K562 (cell line): ENCODE measurements at regions not wholly inside any gene's neighbourhood (a gene's known extent, or its start where the extent isn't known, plus 50 kb on each side); places are given as distances from the start of the nearest gene placed in this dataset.

Source experiments
- ATAC-seq: fragments of 200-7000 bp; cut with Tn5 transposase; 3 replicates; pipeline ENCODE4 v1.9.1; 2020; ENCODE audit warnings: moderate library complexity
- BruUV-seq: library from RNA; stranded (reverse); fragments of 400-500 nt; replicated peaks from 2 replicates; lab custom pipeline; 2021; lab: Mats Ljungman, UMichigan
- CTCF ChIA-PET: fragments of 300-600 bp; formaldehyde crosslinking; extraction: SDS; loops from one replicate; lab custom pipeline; 2021; ENCODE audit warnings: low intra/inter-chr PET ratio; lab: Yijun Ruan, JAX
- POLR2A ChIA-PET: fragments of 300-600, 350-650 bp; sonication (Branson Sonifier 250); formaldehyde crosslinking; extraction: SDS; loops from one replicate; lab custom pipeline; 2021; ENCODE audit warnings: antibody characterized with exemption, inconsistent platforms; lab: Yijun Ruan, JAX
- DNase-seq, 4 experiments: peaks; one replicate each; pipeline versions ENCODE4 v3.0.0 to v3.0.0-alpha.2; 2011 to 2018; ENCODE audit warnings: low spot score in 3 of 4, mixed read lengths in 3 of 4; ENCODE audit errors: extremely low read depth in 1 of 4
- FAIRE-seq: peaks from 2 replicates; lab custom pipeline; 2011; peaks lifted over from hg19 to GRCh38; lab: Jason Lieb, UNC
- H2AFZ ChIP-seq: 2 replicates; pipeline ENCODE4 v1.6.0; 2011; ENCODE audit warnings: low read depth, low read length, control low read depth, inconsistent platforms
- H3K27ac ChIP-seq: fragments of 200-600 bp; 3 replicates; pipeline ENCODE4 v1.8.0; 2011; ENCODE audit warnings: low read depth, mild to moderate bottlenecking, control low read depth, inconsistent platforms, low read length, moderate library complexity, mixed read lengths; ENCODE audit errors: extremely low read depth
- H3K27me3 ChIP-seq, 2 experiments: fragments of 300-600 bp in 1 of 2; 2 replicates in 1 of 2; 3 replicates in 1 of 2; pipeline versions ENCODE4 v1.6.0 to v1.8.0; 2011; ENCODE audit warnings: inconsistent platforms in 2 of 2, low read length in 2 of 2, mild to moderate bottlenecking in 1 of 2, mixed read lengths in 1 of 2, moderate library complexity in 1 of 2; ENCODE audit not compliant: control insufficient read depth in 2 of 2, insufficient read depth in 2 of 2
- H3K36me3 ChIP-seq: fragments of 300-600 bp; 3 replicates; pipeline ENCODE4 v1.8.0; 2011; ENCODE audit warnings: mild to moderate bottlenecking, low read length, inconsistent platforms; ENCODE audit not compliant: control insufficient read depth, insufficient read depth
- H3K4me1 ChIP-seq, 2 experiments: fragments of 200-600 bp in 1 of 2; replicated peaks in 1 of 2; 2 replicates in 1 of 2; 3 replicates in 1 of 2; pipeline versions ENCODE4 v1.5.1 to v1.8.0; 2011; ENCODE audit warnings: inconsistent platforms in 2 of 2, low read length in 2 of 2, mild to moderate bottlenecking in 1 of 2, mixed read lengths in 1 of 2, moderate library complexity in 1 of 2; ENCODE audit not compliant: control insufficient read depth in 2 of 2, insufficient read depth in 2 of 2
- H3K4me2 ChIP-seq: 2 replicates; pipeline ENCODE4 v1.6.1; 2011; ENCODE audit warnings: low read length, control low read depth, inconsistent platforms, mixed read lengths; ENCODE audit not compliant: insufficient read depth
- H3K4me3 ChIP-seq: fragments of 200-600 bp; sonication (generic), shearing (Covaris generic); 2 replicates; pipeline ENCODE4 v1.5.1; 2016; ENCODE audit warnings: control low read depth, inconsistent platforms
- H3K79me2 ChIP-seq: fragments of 200-600 bp; 3 replicates; pipeline ENCODE4 v1.8.0; 2011; ENCODE audit warnings: low read length, inconsistent platforms; ENCODE audit not compliant: control insufficient read depth, insufficient read depth
- H3K9ac ChIP-seq, 2 experiments: 2 replicates each; pipeline versions ENCODE4 v1.6.0 to v1.6.1; 2011; ENCODE audit warnings: low read depth in 2 of 2, low read length in 2 of 2, control low read depth in 1 of 2, inconsistent platforms in 1 of 2, mild to moderate bottlenecking in 1 of 2, mixed read lengths in 1 of 2; ENCODE audit not compliant: insufficient read depth in 1 of 2
- H3K9me1 ChIP-seq: one replicate; pipeline ENCODE4 v1.6.0; 2011; ENCODE audit warnings: inconsistent platforms, mild to moderate bottlenecking, low read length, moderate library complexity; ENCODE audit not compliant: control insufficient read depth, insufficient read depth
- H3K9me3 ChIP-seq: replicated peaks from 2 replicates; pipeline ENCODE4 v1.5.1; 2011; ENCODE audit warnings: low read depth, low read length, inconsistent platforms; ENCODE audit not compliant: control insufficient read depth, insufficient read depth
- H4K20me1 ChIP-seq: replicated peaks from 2 replicates; pipeline ENCODE4 v1.6.1; 2011; ENCODE audit warnings: low read length, inconsistent platforms, mixed read lengths; ENCODE audit not compliant: control insufficient read depth, insufficient read depth
- ARID2 ChIP-seq: fragments of 450-650 bp; IDR thresholded peaks from 2 replicates; pipeline ENCODE4 v1.6.1; 2017; ENCODE audit warnings: antibody characterized with exemption, mild to moderate bottlenecking
- ATF7 ChIP-seq: fragments of 450-650 bp; IDR thresholded peaks from 2 replicates; pipeline ENCODE4 v1.7.1; 2014; ENCODE audit warnings: mild to moderate bottlenecking, moderate library complexity
- HMGXB4 ChIP-seq: sonication (generic); formaldehyde crosslinking; IDR thresholded peaks from 2 replicates; pipeline ENCODE4 v1.8.1; 2023; ENCODE audit warnings: mild to moderate bottlenecking, missing genetic modification reagents
- NCOA1 ChIP-seq: fragments of 450-650 bp; IDR thresholded peaks from 2 replicates; pipeline ENCODE4 v1.6.1; 2016; ENCODE audit warnings: low read depth
- NCOA2 ChIP-seq, 2 experiments: fragments of 450-650 bp; IDR thresholded peaks; 2 replicates each; pipeline ENCODE4 v1.6.1; 2018; ENCODE audit warnings: mild to moderate bottlenecking in 2 of 2, moderate library complexity in 1 of 2; ENCODE audit not compliant: partially characterized antibody in 2 of 2
- NONO ChIP-seq, 2 experiments: fragments of 200-400 bp in 1 of 2; fragments of 450-650 bp in 1 of 2; formaldehyde crosslinking in 1 of 2; IDR thresholded peaks; 2 replicates each; pipeline ENCODE4 v1.6.1; 2017; ENCODE audit warnings: low read depth in 2 of 2, mild to moderate bottlenecking in 2 of 2, moderate library complexity in 2 of 2, low read length in 1 of 2
- TRIM24 ChIP-seq, 2 experiments: fragments of 450-650 bp; IDR thresholded peaks; 2 replicates each; pipeline ENCODE4 v1.6.1; 2016
- ZC3H11A ChIP-seq: IDR thresholded peaks from 2 replicates; pipeline ENCODE4 v1.6.1; 2012; ENCODE audit warnings: low read depth, low read length, improper control_type of control experiment
- ZNF324 ChIP-seq: fragments of 250-450 bp; sonication (Bioruptor Pico); IDR thresholded peaks from 2 replicates; pipeline ENCODE4 v1.4.0; 2020; ENCODE audit warnings: mild to moderate bottlenecking
- WGBS: fragments of 100-300 bp; shearing (Covaris generic); methylation state at CpG from one replicate; pipeline ENCODE4 v1.1.6; 2016; ENCODE audit warnings: low coverage, mixed read lengths; ENCODE audit not compliant: insufficient coverage; ENCODE audit errors: missing lambda C conversion rate; 5-methylcytosine and 5-hydroxymethylcytosine counted together
- in situ Hi-C: fragments of 300-500 bp; cut with MboI; formaldehyde crosslinking; loops from 4 replicates; pipeline ENCODE4 v1.15.0; 2018; ENCODE audit warnings: inconsistent platforms, mixed read lengths
- intact Hi-C: fragments of 100-400 bp; cut with micrococcal nuclease; formaldehyde crosslinking; loops from 2 replicates; pipeline ENCODE4 v1.14.2; 2022
- TF ChIP-seq, protein P1 (sequence below): fragments of 450-650 bp; IDR thresholded peaks from 2 replicates; pipeline ENCODE4 v1.6.1; 2017; ENCODE audit warnings: antibody characterized with exemption, mild to moderate bottlenecking
- TF ChIP-seq, protein P2 (sequence below): fragments of 250-450 bp; sonication (Bioruptor Pico); IDR thresholded peaks from 2 replicates; pipeline ENCODE4 v1.4.0; 2020
- TF ChIP-seq, protein P3 (sequence below), 2 experiments: fragments of 450-650 bp in 1 of 2; sonication (generic) in 1 of 2; formaldehyde crosslinking; conservative IDR thresholded peaks; 2 replicates each; pipeline versions ENCODE4 v1.4.0 to v1.8.1; 2020 to 2022; ENCODE audit warnings: mild to moderate bottlenecking in 1 of 2, missing genetic modification reagents in 1 of 2
- TF ChIP-seq, protein P4 (sequence below): sonication (generic); formaldehyde crosslinking; IDR thresholded peaks from 2 replicates; pipeline ENCODE4 v1.8.1; 2022; ENCODE audit warnings: missing genetic modification reagents

DNA sequence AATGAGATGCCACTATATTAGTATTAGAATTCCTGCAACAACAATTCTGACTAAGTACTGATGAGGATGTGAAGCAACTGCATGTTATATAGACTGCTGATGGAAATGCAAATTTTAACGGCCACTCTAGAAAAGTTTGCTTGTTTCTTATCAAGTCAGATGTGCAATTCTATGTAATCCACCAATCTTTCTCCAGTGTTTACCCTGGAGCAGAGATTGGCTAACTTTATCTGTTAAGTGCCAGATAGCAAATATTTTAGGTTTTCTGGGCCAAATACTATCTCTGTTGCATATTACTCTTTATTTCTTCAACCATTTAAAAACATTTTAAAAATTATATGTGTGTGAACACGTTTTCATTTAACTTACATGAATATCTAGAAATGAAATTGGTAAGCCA, 586.9 kb downstream of the FAM181B start:
- H3K9me1 ChIP-seq = no peaks in the 10 kb centered on the region
- POLR2A ChIA-PET = no interaction called here

More for the DNA sequence above, 586.9 kb downstream of the FAM181B start:
- in situ Hi-C loops = no loop called here
- intact Hi-C loops = no loop called here
- Histone ChIP-seq H3K4me3 (no peak overlapping the region), H3K79me2 (no peaks in the 10 kb centered on the region), H3K4me1 (no peaks in the 10 kb centered on the region), H3K9ac (no peak overlapping the region), H3K27ac (no peak overlapping the region), H3K9me3 (no peaks in the 10 kb centered on the region), H3K36me3 (no peaks in the 10 kb centered on the region), H2AFZ (no peak overlapping the region), H3K27me3 (no peaks in the 10 kb centered on the region), H3K4me2 (no peak overlapping the region), H4K20me1 (no peaks in the 10 kb centered on the region)
- DNase-seq (no peak), ATAC-seq (no peak), FAIRE-seq (no peak)
- CTCF ChIA-PET = no interaction called here
- BruUV-seq = no TSS peak
- no peak for TF ChIP-seq ARID2
- TF ChIP-seq, protein P1, sequence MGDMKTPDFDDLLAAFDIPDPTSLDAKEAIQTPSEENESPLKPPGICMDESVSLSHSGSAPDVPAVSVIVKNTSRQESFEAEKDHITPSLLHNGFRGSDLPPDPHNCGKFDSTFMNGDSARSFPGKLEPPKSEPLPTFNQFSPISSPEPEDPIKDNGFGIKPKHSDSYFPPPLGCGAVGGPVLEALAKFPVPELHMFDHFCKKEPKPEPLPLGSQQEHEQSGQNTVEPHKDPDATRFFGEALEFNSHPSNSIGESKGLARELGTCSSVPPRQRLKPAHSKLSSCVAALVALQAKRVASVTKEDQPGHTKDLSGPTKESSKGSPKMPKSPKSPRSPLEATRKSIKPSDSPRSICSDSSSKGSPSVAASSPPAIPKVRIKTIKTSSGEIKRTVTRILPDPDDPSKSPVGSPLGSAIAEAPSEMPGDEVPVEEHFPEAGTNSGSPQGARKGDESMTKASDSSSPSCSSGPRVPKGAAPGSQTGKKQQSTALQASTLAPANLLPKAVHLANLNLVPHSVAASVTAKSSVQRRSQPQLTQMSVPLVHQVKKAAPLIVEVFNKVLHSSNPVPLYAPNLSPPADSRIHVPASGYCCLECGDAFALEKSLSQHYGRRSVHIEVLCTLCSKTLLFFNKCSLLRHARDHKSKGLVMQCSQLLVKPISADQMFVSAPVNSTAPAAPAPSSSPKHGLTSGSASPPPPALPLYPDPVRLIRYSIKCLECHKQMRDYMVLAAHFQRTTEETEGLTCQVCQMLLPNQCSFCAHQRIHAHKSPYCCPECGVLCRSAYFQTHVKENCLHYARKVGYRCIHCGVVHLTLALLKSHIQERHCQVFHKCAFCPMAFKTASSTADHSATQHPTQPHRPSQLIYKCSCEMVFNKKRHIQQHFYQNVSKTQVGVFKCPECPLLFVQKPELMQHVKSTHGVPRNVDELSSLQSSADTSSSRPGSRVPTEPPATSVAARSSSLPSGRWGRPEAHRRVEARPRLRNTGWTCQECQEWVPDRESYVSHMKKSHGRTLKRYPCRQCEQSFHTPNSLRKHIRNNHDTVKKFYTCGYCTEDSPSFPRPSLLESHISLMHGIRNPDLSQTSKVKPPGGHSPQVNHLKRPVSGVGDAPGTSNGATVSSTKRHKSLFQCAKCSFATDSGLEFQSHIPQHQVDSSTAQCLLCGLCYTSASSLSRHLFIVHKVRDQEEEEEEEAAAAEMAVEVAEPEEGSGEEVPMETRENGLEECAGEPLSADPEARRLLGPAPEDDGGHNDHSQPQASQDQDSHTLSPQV = no peak
- TF ChIP-seq, protein P2, sequence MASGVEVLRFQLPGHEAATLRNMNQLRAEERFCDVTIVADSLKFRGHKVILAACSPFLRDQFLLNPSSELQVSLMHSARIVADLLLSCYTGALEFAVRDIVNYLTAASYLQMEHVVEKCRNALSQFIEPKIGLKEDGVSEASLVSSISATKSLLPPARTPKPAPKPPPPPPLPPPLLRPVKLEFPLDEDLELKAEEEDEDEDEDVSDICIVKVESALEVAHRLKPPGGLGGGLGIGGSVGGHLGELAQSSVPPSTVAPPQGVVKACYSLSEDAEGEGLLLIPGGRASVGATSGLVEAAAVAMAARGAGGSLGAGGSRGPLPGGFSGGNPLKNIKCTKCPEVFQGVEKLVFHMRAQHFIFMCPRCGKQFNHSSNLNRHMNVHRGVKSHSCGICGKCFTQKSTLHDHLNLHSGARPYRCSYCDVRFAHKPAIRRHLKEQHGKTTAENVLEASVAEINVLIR = no peak
- TF ChIP-seq ZNF324 = no peak
- no peak for TF ChIP-seq ZC3H11A
- TF ChIP-seq TRIM24 (IDR thresholded peaks at IDR 0.05) = no peak
- no peak for TF ChIP-seq NCOA2 (IDR thresholded peaks at IDR 0.05; ENCODE audit: partially characterized antibody in 2 of 2)
- TF ChIP-seq NONO (IDR thresholded peaks at IDR 0.05; ENCODE audit: low read depth in 2 of 2, low read length in 1 of 2) = no peak
- TF ChIP-seq ATF7 = no peak
- TF ChIP-seq HMGXB4 = no peak
- no peak for TF ChIP-seq NCOA1
- TF ChIP-seq, protein P3, sequence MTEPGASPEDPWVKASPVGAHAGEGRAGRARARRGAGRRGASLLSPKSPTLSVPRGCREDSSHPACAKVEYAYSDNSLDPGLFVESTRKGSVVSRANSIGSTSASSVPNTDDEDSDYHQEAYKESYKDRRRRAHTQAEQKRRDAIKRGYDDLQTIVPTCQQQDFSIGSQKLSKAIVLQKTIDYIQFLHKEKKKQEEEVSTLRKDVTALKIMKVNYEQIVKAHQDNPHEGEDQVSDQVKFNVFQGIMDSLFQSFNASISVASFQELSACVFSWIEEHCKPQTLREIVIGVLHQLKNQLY (CRISPR knock-in tag; conservative IDR thresholded peaks at IDR 0.05) = no peak
- TF ChIP-seq, protein P4, sequence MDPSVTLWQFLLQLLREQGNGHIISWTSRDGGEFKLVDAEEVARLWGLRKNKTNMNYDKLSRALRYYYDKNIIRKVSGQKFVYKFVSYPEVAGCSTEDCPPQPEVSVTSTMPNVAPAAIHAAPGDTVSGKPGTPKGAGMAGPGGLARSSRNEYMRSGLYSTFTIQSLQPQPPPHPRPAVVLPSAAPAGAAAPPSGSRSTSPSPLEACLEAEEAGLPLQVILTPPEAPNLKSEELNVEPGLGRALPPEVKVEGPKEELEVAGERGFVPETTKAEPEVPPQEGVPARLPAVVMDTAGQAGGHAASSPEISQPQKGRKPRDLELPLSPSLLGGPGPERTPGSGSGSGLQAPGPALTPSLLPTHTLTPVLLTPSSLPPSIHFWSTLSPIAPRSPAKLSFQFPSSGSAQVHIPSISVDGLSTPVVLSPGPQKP = no peak
- 3% methylated on average over 2 of the region's 2 CpGs for WGBS
